Tibial nerve (tissue), 4 donors: ENCODE measurements at regions not wholly inside any gene's neighbourhood (a gene's known extent, or its start where the extent isn't known, plus 50 kb on each side); places are given as distances from the start of the nearest gene placed in this dataset.

Source experiments
- EP300 ChIP-seq, 2 donors: sonication (generic); formaldehyde crosslinking; IDR thresholded peaks; one replicate each; pipeline ENCODE4 v1.6.1; 2017; ENCODE audit warnings: antibody characterized with exemption in 2 of 2, mild to moderate bottlenecking in 1 of 2
- POLR2A ChIP-seq, 2 donors: fragments of 450-650 bp; IDR thresholded peaks; one replicate each; pipeline ENCODE4 v1.6.1; 2017; ENCODE audit warnings: antibody characterized with exemption in 2 of 2, mild to moderate bottlenecking in 2 of 2, moderate library complexity in 2 of 2
- TF ChIP-seq, protein P1 (sequence below), 5 experiments: fragments of 200-600 bp in 3 of 5; fragments of 450-650 bp in 2 of 5; sonication (generic) in 3 of 5; IDR thresholded peaks; one replicate each; pipeline ENCODE4 v1.5.1; 2016 to 2019; ENCODE audit warnings: antibody characterized with exemption in 5 of 5, mild to moderate bottlenecking in 3 of 5, moderate library complexity in 2 of 5

- TF ChIP-seq, protein P1, sequence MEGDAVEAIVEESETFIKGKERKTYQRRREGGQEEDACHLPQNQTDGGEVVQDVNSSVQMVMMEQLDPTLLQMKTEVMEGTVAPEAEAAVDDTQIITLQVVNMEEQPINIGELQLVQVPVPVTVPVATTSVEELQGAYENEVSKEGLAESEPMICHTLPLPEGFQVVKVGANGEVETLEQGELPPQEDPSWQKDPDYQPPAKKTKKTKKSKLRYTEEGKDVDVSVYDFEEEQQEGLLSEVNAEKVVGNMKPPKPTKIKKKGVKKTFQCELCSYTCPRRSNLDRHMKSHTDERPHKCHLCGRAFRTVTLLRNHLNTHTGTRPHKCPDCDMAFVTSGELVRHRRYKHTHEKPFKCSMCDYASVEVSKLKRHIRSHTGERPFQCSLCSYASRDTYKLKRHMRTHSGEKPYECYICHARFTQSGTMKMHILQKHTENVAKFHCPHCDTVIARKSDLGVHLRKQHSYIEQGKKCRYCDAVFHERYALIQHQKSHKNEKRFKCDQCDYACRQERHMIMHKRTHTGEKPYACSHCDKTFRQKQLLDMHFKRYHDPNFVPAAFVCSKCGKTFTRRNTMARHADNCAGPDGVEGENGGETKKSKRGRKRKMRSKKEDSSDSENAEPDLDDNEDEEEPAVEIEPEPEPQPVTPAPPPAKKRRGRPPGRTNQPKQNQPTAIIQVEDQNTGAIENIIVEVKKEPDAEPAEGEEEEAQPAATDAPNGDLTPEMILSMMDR (IDR thresholded peaks at IDR 0.05): no peak
- no peak for TF ChIP-seq POLR2A (IDR thresholded peaks at IDR 0.05)
- TF ChIP-seq EP300 (IDR thresholded peaks at IDR 0.05): no peak
These were observed 138.4 kb upstream of the PARP11 start for GRCh38 chr12:4011597-4011996.
